GM13976 (cell line): ENCODE measurements at regions not wholly inside any gene's neighbourhood (a gene's known extent, or its start where the extent isn't known, plus 50 kb on each side); places are given as distances from the start of the nearest gene placed in this dataset.

Experiments
- DNase-seq: peaks from one replicate; pipeline ENCODE4 v3.0.0; 2012; ENCODE audit warnings: low spot score
- CTCF ChIP-seq: IDR thresholded peaks from 2 replicates; pipeline ENCODE4 v1.5.1; 2012; ENCODE audit warnings: borderline replicate concordance, mild to moderate bottlenecking; ENCODE audit not compliant: insufficient read depth; ENCODE audit errors: extremely low read depth, missing control alignments, control extremely low read depth
- in situ Hi-C: fragments of 300-500 bp; cut with MboI; formaldehyde crosslinking; loops from one replicate; pipeline ENCODE4 v1.12.0; 2022; ENCODE audit warnings: low sequenced_read_pairs, mixed read lengths, inconsistent platforms; ENCODE audit not compliant: unreplicated experiment

GRCh38 chr5:19406576-19407365 is 581.2 kb downstream of the CDH18 start:
- TF ChIP-seq CTCF = no peak
- DNase-seq = no peak
- in situ Hi-C loops = no loop called here

- in situ Hi-C loops = no loop called here
- DNase-seq = no peak
- TF ChIP-seq CTCF = no peak
Measured at GRCh38 chr5:19408149-19408548, 579.9 kb downstream of the CDH18 start.

GRCh38 chr5:19411936-19412335 is 576.1 kb downstream of the CDH18 start:
- in situ Hi-C loops = no loop called here

More at GRCh38 chr5:19411936-19412335, 576.1 kb downstream of the CDH18 start:
- DNase-seq = no peak
- no peak for TF ChIP-seq CTCF
